Endodermal cell (in vitro differentiated cells): ENCODE measurements at regions not wholly inside any gene's neighbourhood (a gene's known extent, or its start where the extent isn't known, plus 50 kb on each side); places are given as distances from the start of the nearest gene placed in this dataset.

ENCODE experiments used
- DNase-seq: peaks from one replicate; pipeline ENCODE4 v3.0.0-alpha.2; 2017
- H3K27ac ChIP-seq: 2 replicates; pipeline ENCODE4 v1.5.1; 2013; ENCODE audit warnings: mild to moderate bottlenecking, low read depth, low read length, moderate library complexity
- H3K27me3 ChIP-seq: 2 replicates; pipeline ENCODE4 v1.6.1; 2013; ENCODE audit warnings: mild to moderate bottlenecking, low read length, moderate library complexity; ENCODE audit not compliant: insufficient read depth, control insufficient read depth, poor library complexity, severe bottlenecking
- H3K36me3 ChIP-seq: 2 replicates; pipeline ENCODE4 v1.7.0; 2013; ENCODE audit warnings: mild to moderate bottlenecking, low read length, moderate library complexity; ENCODE audit not compliant: control insufficient read depth, insufficient read depth
- H3K4me1 ChIP-seq: one replicate; pipeline ENCODE4 v1.7.0; 2013; ENCODE audit warnings: low read length; ENCODE audit not compliant: control insufficient read depth, insufficient read depth
- H3K4me3 ChIP-seq: 2 replicates; pipeline ENCODE4 v1.5.1; 2013; ENCODE audit warnings: mild to moderate bottlenecking, low read length, moderate library complexity
- H3K9ac ChIP-seq: 2 replicates; pipeline ENCODE4 v1.6.1; 2013; ENCODE audit warnings: mild to moderate bottlenecking, low read length, moderate library complexity; ENCODE audit not compliant: poor library complexity, severe bottlenecking; ENCODE audit errors: extremely low read depth
- H3K9me3 ChIP-seq: 2 replicates; pipeline ENCODE4 v1.6.1; 2013; ENCODE audit warnings: mild to moderate bottlenecking, low read length, moderate library complexity; ENCODE audit not compliant: control insufficient read depth
- H3K27ac Mint-ChIP-seq: 2 replicates; pipeline ENCODE4 v1.8.0; 2020; ENCODE audit warnings: mixed read lengths
- H3K27me3 Mint-ChIP-seq: 2 replicates; pipeline ENCODE4 v1.8.0; 2021; ENCODE audit warnings: mild to moderate bottlenecking, mixed read lengths; ENCODE audit not compliant: insufficient read depth
- H3K36me3 Mint-ChIP-seq: 2 replicates; pipeline ENCODE4 v1.8.0; 2020; ENCODE audit warnings: low read depth, mixed read lengths
- H3K4me1 Mint-ChIP-seq: 2 replicates; pipeline ENCODE4 v1.8.0; 2020; ENCODE audit warnings: mixed read lengths
- H3K4me3 Mint-ChIP-seq: 2 replicates; pipeline ENCODE4 v1.8.0; 2020; ENCODE audit warnings: mild to moderate bottlenecking, moderate library complexity, mixed read lengths
- H3K9me3 Mint-ChIP-seq: 2 replicates; pipeline ENCODE4 v1.8.0; 2020; ENCODE audit warnings: mild to moderate bottlenecking, mixed read lengths
- WGBS, 2 experiments: methylation state at CpG; one replicate each; pipeline versions ENCODE4 v1.1.5 to v1.1.7; 2013; ENCODE audit warnings: missing lambda C conversion rate in 2 of 2, mixed read lengths in 1 of 2; ENCODE audit not compliant: insufficient coverage in 1 of 2, insufficient read length in 1 of 2; 5-methylcytosine and 5-hydroxymethylcytosine counted together
- TF ChIP-seq, protein P1 (sequence below): fragments of 200-600 bp; sonication (generic); conservative IDR thresholded peaks from 2 replicates; pipeline ENCODE4 v1.5.0; 2021; ENCODE audit warnings: antibody characterized with exemption, mild to moderate bottlenecking

DNA sequence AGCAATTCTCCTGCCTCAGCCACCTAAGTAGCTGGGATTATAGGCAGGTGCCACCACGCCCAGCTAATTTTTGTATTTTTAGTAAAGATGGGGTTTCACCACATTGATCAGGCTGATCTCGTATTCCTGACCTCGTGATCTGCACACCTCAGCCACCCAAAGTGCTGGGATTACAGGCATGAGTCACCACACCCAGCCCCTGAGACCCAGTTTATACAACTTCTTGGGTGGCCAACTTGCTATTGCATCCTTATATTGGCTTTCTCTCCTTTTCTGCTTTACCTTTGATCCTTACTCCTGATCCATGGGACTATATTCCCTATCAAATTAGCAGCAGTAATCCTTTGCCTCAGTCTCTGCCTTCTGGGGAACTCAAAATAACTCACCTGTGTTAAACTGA, 659.1 kb downstream of the PRELID2 start:
- Mint-ChIP-seq H3K27ac (no peak overlapping the region), H3K36me3 (no peaks in the 10 kb centered on the region), H3K4me1 (peaks cover 23% of the 10 kb centered on the region), H3K9me3 (no peaks in the 10 kb centered on the region), H3K4me3 (no peak overlapping the region), H3K27me3 (no peaks in the 10 kb centered on the region)
- Histone ChIP-seq H3K27me3 (no peaks in the 10 kb centered on the region), H3K27ac (no peak overlapping the region), H3K36me3 (no peaks in the 10 kb centered on the region), H3K4me1 (peaks cover 3% of the 10 kb centered on the region), H3K4me3 (no peak overlapping the region), H3K9me3 (no peaks in the 10 kb centered on the region), H3K9ac (no peak overlapping the region)
- WGBS, 2 experiments = 80 to 95% methylated on average over 1 to 3 of the region's 3 CpGs
- no peak for DNase-seq
- TF ChIP-seq, protein P1, sequence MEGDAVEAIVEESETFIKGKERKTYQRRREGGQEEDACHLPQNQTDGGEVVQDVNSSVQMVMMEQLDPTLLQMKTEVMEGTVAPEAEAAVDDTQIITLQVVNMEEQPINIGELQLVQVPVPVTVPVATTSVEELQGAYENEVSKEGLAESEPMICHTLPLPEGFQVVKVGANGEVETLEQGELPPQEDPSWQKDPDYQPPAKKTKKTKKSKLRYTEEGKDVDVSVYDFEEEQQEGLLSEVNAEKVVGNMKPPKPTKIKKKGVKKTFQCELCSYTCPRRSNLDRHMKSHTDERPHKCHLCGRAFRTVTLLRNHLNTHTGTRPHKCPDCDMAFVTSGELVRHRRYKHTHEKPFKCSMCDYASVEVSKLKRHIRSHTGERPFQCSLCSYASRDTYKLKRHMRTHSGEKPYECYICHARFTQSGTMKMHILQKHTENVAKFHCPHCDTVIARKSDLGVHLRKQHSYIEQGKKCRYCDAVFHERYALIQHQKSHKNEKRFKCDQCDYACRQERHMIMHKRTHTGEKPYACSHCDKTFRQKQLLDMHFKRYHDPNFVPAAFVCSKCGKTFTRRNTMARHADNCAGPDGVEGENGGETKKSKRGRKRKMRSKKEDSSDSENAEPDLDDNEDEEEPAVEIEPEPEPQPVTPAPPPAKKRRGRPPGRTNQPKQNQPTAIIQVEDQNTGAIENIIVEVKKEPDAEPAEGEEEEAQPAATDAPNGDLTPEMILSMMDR = no peak

DNA sequence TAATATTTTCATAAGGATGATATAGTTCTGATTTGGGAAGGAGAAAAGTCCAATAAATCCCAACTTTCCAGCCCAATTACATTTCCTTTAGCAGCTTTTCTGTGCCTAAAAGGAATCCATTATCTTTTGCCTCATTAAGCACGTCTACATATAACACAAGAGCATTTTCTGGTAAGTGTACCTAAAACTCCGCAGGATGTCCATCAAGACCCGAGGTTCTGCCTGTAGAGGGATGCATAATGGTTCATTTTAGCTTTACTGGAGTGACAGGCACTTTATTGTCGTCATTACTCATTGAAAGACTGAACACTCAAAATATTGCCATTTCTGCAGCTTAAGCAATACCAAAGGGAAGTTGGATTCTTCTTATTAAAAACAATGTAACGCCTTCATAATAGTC, 669.0 kb downstream of the PRELID2 start:
- Mint-ChIP-seq H3K36me3 (no peaks in the 10 kb centered on the region), H3K4me3 (no peak overlapping the region), H3K4me1 (peaks cover 15% of the 10 kb centered on the region), H3K27me3 (no peaks in the 10 kb centered on the region), H3K9me3 (no peaks in the 10 kb centered on the region), H3K27ac (no peak overlapping the region)
- no peak for DNase-seq
- TF ChIP-seq, protein P1 = no peak
- Histone ChIP-seq H3K4me3 (no peak overlapping the region), H3K27ac (no peak overlapping the region), H3K9ac (no peak overlapping the region), H3K36me3 (no peaks in the 10 kb centered on the region), H3K4me1 (peaks cover 7% of the 10 kb centered on the region), H3K9me3 (no peaks in the 10 kb centered on the region), H3K27me3 (no peaks in the 10 kb centered on the region)
- WGBS, 2 experiments = 86 to 95% methylated on average over 5 of the region's 5 CpGs

DNA sequence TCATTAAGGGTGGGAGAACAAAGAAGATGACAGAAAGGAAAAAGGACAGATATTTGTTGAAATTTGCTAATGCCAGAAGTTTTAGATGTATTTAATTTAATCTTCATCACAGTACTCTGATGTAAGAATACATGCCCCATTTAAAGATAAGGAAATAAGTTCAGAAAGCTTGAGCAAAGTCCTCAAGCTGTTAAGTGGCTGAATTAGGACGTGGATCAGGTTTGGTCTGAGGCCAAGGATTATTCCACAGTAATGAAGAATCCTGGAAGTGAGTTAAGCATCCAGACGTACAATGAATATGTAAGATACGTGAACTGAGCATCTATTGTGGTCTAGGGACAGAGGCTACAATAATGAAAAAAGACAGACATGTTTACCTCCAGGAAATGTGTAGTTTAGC, 671.3 kb downstream of the PRELID2 start:
- Mint-ChIP-seq H3K36me3 (no peaks in the 10 kb centered on the region), H3K27me3 (no peaks in the 10 kb centered on the region), H3K4me1 (peaks cover 35% of the 10 kb centered on the region), H3K27ac (no peak overlapping the region), H3K4me3 (no peak overlapping the region), H3K9me3 (no peaks in the 10 kb centered on the region)
- H3K27me3 ChIP-seq = no peaks in the 10 kb centered on the region
- DNase-seq = no peak
- no peak overlapping the region for H3K4me3 ChIP-seq
- 87 to 93% methylated on average over 3 of the region's 3 CpGs for WGBS, 2 experiments
- TF ChIP-seq, protein P1 = no peak
- H3K9ac ChIP-seq = no peak overlapping the region
- no peaks in the 10 kb centered on the region for H3K36me3 ChIP-seq
- H3K9me3 ChIP-seq = no peaks in the 10 kb centered on the region
- H3K27ac ChIP-seq = no peak overlapping the region
- H3K4me1 ChIP-seq = peaks cover 18% of the 10 kb centered on the region
